MM.1S (cell line): ENCODE measurements at regions not wholly inside any gene's neighbourhood (a gene's known extent, or its start where the extent isn't known, plus 50 kb on each side); places are given as distances from the start of the nearest gene placed in this dataset.

Experiments
- CTCF ChIP-seq: fragments of 300-600 bp; sonication (generic); IDR thresholded peaks from 2 replicates; pipeline ENCODE4 v1.5.1; 2016; ENCODE audit warnings: antibody characterized with exemption, low read length, mixed read lengths
- EZH2 ChIP-seq: fragments of 300-600 bp; sonication (generic); optimal IDR thresholded peaks from 2 replicates; pipeline ENCODE3; 2017; ENCODE audit warnings: low read depth, mild to moderate bottlenecking, antibody characterized with exemption, low read length, mixed read lengths

- TF ChIP-seq CTCF (no peak), EZH2 (no peak)
Observed at GRCh38 chr1:221397606-221398005, 344.3 kb downstream of the DUSP10 start.
